HEK293 (cell line): ENCODE measurements at regions not wholly inside any gene's neighbourhood (a gene's known extent, or its start where the extent isn't known, plus 50 kb on each side); places are given as distances from the start of the nearest gene placed in this dataset.

ENCODE experiments used
- CTCF ChIP-seq: fragments of 450-650 bp; formaldehyde crosslinking; IDR thresholded peaks from 2 replicates; pipeline ENCODE4 v1.5.1; 2016; ENCODE audit warnings: missing biosample characterization, missing genetic modification characterization
- WT1 ChIP-seq: fragments of 450-650 bp; formaldehyde crosslinking; IDR thresholded peaks from 2 replicates; pipeline ENCODE4 v1.5.1; 2016; ENCODE audit warnings: missing biosample characterization, missing genetic modification characterization
- YY1 ChIP-seq: fragments of 450-650 bp; formaldehyde crosslinking; IDR thresholded peaks from 2 replicates; pipeline ENCODE4 v1.5.1; 2018; ENCODE audit warnings: missing biosample characterization, missing genetic modification characterization
- ZNF202 ChIP-seq: fragments of 450-650 bp; formaldehyde crosslinking; IDR thresholded peaks from 2 replicates; pipeline ENCODE4 v1.5.1; 2016; ENCODE audit warnings: missing biosample characterization, missing genetic modification characterization, borderline replicate concordance
- ZNF274 ChIP-seq, 2 experiments: fragments of 200-500 bp in 1 of 2; fragments of 450-650 bp in 1 of 2; sonication (Bioruptor generic) in 1 of 2; formaldehyde crosslinking in 1 of 2; IDR thresholded peaks; 2 replicates each; pipeline versions ENCODE4 v1.5.1 to v1.6.1; 2014 to 2016; ENCODE audit warnings: borderline replicate concordance in 1 of 2, inconsistent platforms in 1 of 2, low read length in 1 of 2, missing biosample characterization in 1 of 2, missing genetic modification characterization in 1 of 2
- ZNF488 ChIP-seq: fragments of 450-650 bp; formaldehyde crosslinking; IDR thresholded peaks from 2 replicates; pipeline ENCODE4 v1.5.1; 2016; ENCODE audit warnings: missing biosample characterization, missing genetic modification characterization
- ZSCAN30 ChIP-seq: fragments of 450-650 bp; IDR thresholded peaks from 2 replicates; pipeline ENCODE4 v1.5.1; 2018; ENCODE audit warnings: missing biosample characterization, mild to moderate bottlenecking, missing genetic modification characterization, moderate library complexity

GRCh38 chr14:34345718-34346465 lies 116.1 kb downstream of the SPTSSA start:
- TF ChIP-seq YY1 = no peak
- TF ChIP-seq WT1 = no peak
- TF ChIP-seq ZSCAN30 (tag by site-specific recombination) = no peak
- TF ChIP-seq ZNF274 (IDR thresholded peaks at IDR 0.05; ENCODE audit: low read length) = no peak
- no peak for TF ChIP-seq ZNF274 (tag by site-specific recombination; IDR thresholded peaks at IDR 0.05; ENCODE audit: borderline replicate concordance)
- no peak for TF ChIP-seq CTCF (tag by site-specific recombination)
- no peak for TF ChIP-seq ZNF202 (tag by site-specific recombination)
- TF ChIP-seq ZNF488 (tag by site-specific recombination) = no peak
